K562 (cell line): ENCODE measurements at regions not wholly inside any gene's neighbourhood (a gene's known extent, or its start where the extent isn't known, plus 50 kb on each side); places are given as distances from the start of the nearest gene placed in this dataset.

Source experiments
- BRF1 ChIP-seq: IDR thresholded peaks from 3 replicates; pipeline ENCODE4 v1.6.1; 2011; ENCODE audit warnings: borderline replicate concordance, mild to moderate bottlenecking; ENCODE audit not compliant: insufficient read length; ENCODE audit errors: extremely low read depth
- ETV5 ChIP-seq: sonication (generic); formaldehyde crosslinking; IDR thresholded peaks from 2 replicates; pipeline ENCODE4 v1.4.0; 2020; ENCODE audit warnings: low read depth, mild to moderate bottlenecking, missing genetic modification reagents
- HIVEP1 ChIP-seq: fragments of 250-450 bp; sonication (Bioruptor Pico); IDR thresholded peaks from 2 replicates; pipeline ENCODE4 v1.4.0; 2020; ENCODE audit warnings: mild to moderate bottlenecking
- HNRNPH1 ChIP-seq: fragments of 200-400 bp; formaldehyde crosslinking; optimal IDR thresholded peaks from 2 replicates; pipeline ENCODE3; 2017; ENCODE audit warnings: low read depth, mild to moderate bottlenecking, low read length, moderate library complexity
- IFI16 ChIP-seq: fragments of 250-450 bp; sonication (Bioruptor Pico); IDR thresholded peaks from 2 replicates; pipeline ENCODE4 v2.1.2; 2022; ENCODE audit warnings: mild to moderate bottlenecking, inconsistent platforms
- KLF6 ChIP-seq: fragments of 250-450 bp; sonication (Bioruptor Pico); IDR thresholded peaks from 2 replicates; pipeline ENCODE4 v1.4.0; 2020; ENCODE audit warnings: mild to moderate bottlenecking, moderate library complexity, borderline replicate concordance
- MYC ChIP-seq, 2 experiments: fragments of 250-450 bp in 1 of 2; sonication (Bioruptor Pico) in 1 of 2; IDR thresholded peaks; 2 replicates each; pipeline versions ENCODE4 v1.5.1 to v1.6.1; 2012 to 2021; ENCODE audit warnings: low read depth in 2 of 2, borderline replicate concordance in 1 of 2, improper control_type of control experiment in 1 of 2, low read length in 1 of 2, mild to moderate bottlenecking in 1 of 2, moderate library complexity in 1 of 2
- NFIC ChIP-seq: fragments of 450-650 bp; IDR thresholded peaks from 2 replicates; pipeline ENCODE4 v1.6.1; 2017; ENCODE audit warnings: mild to moderate bottlenecking, inconsistent platforms
- NFRKB ChIP-seq: fragments of 450-650 bp; IDR thresholded peaks from 2 replicates; pipeline ENCODE4 v1.6.1; 2016; ENCODE audit warnings: low read depth
- POLR2AphosphoS2 ChIP-seq: IDR thresholded peaks from 2 replicates; pipeline ENCODE4 v1.6.1; 2012; ENCODE audit warnings: low read length, improper control_type of control experiment
- SPI1 ChIP-seq: IDR thresholded peaks from 2 replicates; pipeline ENCODE4 v1.6.1; 2011; ENCODE audit warnings: low read depth, low read length, control low read depth, borderline replicate concordance
- XRCC5 ChIP-seq: fragments of 200-400 bp; formaldehyde crosslinking; IDR thresholded peaks from 2 replicates; pipeline ENCODE4 v1.6.1; 2017; ENCODE audit warnings: low read depth, mild to moderate bottlenecking, low read length
- ZEB2 ChIP-seq: fragments of 450-650 bp; IDR thresholded peaks from 2 replicates; pipeline ENCODE4 v1.6.1; 2016
- ZNF584 ChIP-seq: fragments of 200-800 bp; sonication (Bioruptor generic); IDR thresholded peaks from 2 replicates; pipeline ENCODE4 v1.6.1; 2016; ENCODE audit warnings: low read depth, mild to moderate bottlenecking, missing genetic modification characterization, missing compliant biosample characterization
- ZNF668 ChIP-seq: fragments of 250-450 bp; sonication (Bioruptor Pico); IDR thresholded peaks from 2 replicates; pipeline ENCODE4 v1.8.0; 2022; ENCODE audit warnings: mild to moderate bottlenecking, inconsistent platforms
- ZNF717 ChIP-seq: fragments of 250-450 bp; sonication (Bioruptor Pico); IDR thresholded peaks from 2 replicates; pipeline ENCODE4 v1.5.0; 2021
- TF ChIP-seq, protein P1 (sequence below), 2 experiments: fragments of 450-650 bp; conservative IDR thresholded peaks; 2 replicates each; pipeline ENCODE4 v1.6.1; 2017; ENCODE audit warnings: mild to moderate bottlenecking in 2 of 2, moderate library complexity in 2 of 2
- TF ChIP-seq, protein P2 (sequence below): sonication (generic); formaldehyde crosslinking; IDR thresholded peaks from 2 replicates; pipeline ENCODE4 v1.8.0; 2022; ENCODE audit warnings: missing genetic modification reagents, mild to moderate bottlenecking, moderate library complexity, borderline replicate concordance
- TF ChIP-seq, protein P3 (sequence below): sonication (generic); formaldehyde crosslinking; IDR thresholded peaks from 2 replicates; pipeline ENCODE4 v1.8.1; 2023; ENCODE audit warnings: mild to moderate bottlenecking, missing genetic modification reagents

DNA sequence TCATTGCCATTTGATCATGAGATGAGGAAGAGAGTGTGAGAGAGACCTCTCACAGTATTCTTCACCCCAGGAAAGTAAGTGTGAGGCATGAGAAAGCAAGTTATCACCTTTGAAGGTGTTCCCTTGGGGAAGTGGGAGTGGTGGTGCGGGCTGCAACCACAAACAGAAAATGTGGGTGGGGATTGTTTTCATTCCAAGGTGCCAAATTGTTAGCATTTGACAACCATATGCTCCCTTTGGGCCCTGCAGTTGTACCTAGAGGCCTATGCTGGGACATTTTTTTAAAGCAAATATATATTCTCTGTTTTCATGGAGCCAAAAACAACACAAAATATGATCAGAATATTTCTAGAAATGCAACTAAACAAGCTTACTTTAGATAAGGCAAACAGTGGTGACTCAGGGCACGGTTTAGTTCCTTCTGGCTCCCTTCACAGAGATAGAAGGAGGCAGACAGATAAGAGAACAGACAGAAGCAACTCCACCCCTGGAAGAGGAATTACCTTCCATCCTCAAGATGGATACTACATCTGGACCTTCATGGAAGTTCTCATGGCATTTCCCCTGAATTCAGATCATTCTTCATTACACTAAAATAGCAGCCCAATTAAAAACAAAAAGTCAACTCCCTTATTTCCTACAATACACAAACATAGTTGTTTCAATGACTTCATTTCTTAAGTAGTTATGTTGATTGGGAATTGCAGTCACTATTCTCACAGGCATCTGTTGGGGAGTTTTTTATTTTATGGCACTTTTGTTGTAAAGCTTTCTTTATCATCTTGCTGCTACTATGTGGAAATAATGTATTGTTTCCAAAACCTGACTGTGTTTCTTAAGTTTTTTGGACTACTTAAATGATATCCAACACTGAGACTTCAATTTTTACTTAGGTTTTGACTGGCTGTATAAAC is 416.6 kb downstream of the PLK2 start (continued):
- TF ChIP-seq KLF6 (CRISPR knock-in tag) (no peak), ZNF584 (CRISPR knock-in tag) (no peak), HIVEP1 (no peak), HNRNPH1 (no peak), SPI1 (peak; percentile 59), XRCC5 (no peak), ZNF717 (no peak), ETV5 (CRISPR knock-in tag) (no peak), MYC (IDR thresholded peaks at IDR 0.05; ENCODE audit: low read depth, low read length) (no peak), MYC (CRISPR knock-in tag; IDR thresholded peaks at IDR 0.05; ENCODE audit: borderline replicate concordance, low read depth) (no peak), BRF1 (no peak), ZEB2 (peak; percentile 51; the same call in 1 of the 2 replicates), POLR2AphosphoS2 (no peak), NFRKB (no peak), IFI16 (no peak), NFIC (peak; percentile 35), ZNF668 (CRISPR knock-in tag) (no peak)
- TF ChIP-seq, protein P1, sequence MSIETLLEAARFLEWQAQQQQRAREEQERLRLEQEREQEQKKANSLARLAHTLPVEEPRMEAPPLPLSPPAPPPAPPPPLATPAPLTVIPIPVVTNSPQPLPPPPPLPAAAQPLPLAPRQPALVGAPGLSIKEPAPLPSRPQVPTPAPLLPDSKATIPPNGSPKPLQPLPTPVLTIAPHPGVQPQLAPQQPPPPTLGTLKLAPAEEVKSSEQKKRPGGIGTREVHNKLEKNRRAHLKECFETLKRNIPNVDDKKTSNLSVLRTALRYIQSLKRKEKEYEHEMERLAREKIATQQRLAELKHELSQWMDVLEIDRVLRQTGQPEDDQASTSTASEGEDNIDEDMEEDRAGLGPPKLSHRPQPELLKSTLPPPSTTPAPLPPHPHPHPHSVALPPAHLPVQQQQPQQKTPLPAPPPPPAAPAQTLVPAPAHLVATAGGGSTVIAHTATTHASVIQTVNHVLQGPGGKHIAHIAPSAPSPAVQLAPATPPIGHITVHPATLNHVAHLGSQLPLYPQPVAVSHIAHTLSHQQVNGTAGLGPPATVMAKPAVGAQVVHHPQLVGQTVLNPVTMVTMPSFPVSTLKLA (conservative IDR thresholded peaks at IDR 0.05) = 0 out of 4 replicates have a peak, but pooled peaks of 1 of the 2 experiments have one; percentile 25
- TF ChIP-seq, protein P2, sequence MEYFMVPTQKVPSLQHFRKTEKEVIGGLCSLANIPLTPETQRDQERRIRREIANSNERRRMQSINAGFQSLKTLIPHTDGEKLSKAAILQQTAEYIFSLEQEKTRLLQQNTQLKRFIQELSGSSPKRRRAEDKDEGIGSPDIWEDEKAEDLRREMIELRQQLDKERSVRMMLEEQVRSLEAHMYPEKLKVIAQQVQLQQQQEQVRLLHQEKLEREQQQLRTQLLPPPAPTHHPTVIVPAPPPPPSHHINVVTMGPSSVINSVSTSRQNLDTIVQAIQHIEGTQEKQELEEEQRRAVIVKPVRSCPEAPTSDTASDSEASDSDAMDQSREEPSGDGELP (CRISPR knock-in tag) = no peak
- TF ChIP-seq, protein P3, sequence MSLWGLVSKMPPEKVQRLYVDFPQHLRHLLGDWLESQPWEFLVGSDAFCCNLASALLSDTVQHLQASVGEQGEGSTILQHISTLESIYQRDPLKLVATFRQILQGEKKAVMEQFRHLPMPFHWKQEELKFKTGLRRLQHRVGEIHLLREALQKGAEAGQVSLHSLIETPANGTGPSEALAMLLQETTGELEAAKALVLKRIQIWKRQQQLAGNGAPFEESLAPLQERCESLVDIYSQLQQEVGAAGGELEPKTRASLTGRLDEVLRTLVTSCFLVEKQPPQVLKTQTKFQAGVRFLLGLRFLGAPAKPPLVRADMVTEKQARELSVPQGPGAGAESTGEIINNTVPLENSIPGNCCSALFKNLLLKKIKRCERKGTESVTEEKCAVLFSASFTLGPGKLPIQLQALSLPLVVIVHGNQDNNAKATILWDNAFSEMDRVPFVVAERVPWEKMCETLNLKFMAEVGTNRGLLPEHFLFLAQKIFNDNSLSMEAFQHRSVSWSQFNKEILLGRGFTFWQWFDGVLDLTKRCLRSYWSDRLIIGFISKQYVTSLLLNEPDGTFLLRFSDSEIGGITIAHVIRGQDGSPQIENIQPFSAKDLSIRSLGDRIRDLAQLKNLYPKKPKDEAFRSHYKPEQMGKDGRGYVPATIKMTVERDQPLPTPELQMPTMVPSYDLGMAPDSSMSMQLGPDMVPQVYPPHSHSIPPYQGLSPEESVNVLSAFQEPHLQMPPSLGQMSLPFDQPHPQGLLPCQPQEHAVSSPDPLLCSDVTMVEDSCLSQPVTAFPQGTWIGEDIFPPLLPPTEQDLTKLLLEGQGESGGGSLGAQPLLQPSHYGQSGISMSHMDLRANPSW (CRISPR knock-in tag) = no peak
